Peyer's patch (tissue), 4 donors: ENCODE measurements at regions not wholly inside any gene's neighbourhood (a gene's known extent, or its start where the extent isn't known, plus 50 kb on each side); places are given as distances from the start of the nearest gene placed in this dataset.

Experiments
- CTCF ChIP-seq, 6 experiments: fragments of 450-650 bp in 4 of 6; fragments of 200-600 bp in 2 of 6; sonication (generic) in 1 of 6; IDR thresholded peaks; one replicate each; pipeline ENCODE4 v1.5.1; 2017 to 2019; ENCODE audit warnings: antibody characterized with exemption in 6 of 6, mild to moderate bottlenecking in 3 of 6, moderate library complexity in 1 of 6
- POLR2A ChIP-seq, 2 donors: fragments of 450-650 bp; IDR thresholded peaks; one replicate each; pipeline ENCODE4 v1.5.1; 2017; ENCODE audit warnings: antibody characterized with exemption in 2 of 2, mild to moderate bottlenecking in 2 of 2, moderate library complexity in 2 of 2

- TF ChIP-seq POLR2A (IDR thresholded peaks at IDR 0.05), result no peak
- TF ChIP-seq CTCF (IDR thresholded peaks at IDR 0.05), result no peak
Observed at GRCh38 chr18:27240383-27240782, 55.3 kb upstream of the CHST9 start.
